ENCODE measurements at regions not wholly inside any gene's neighbourhood (a gene's known extent, or its start where the extent isn't known, plus 50 kb on each side); places are given as distances from the start of the nearest gene placed in this dataset.

DNA sequence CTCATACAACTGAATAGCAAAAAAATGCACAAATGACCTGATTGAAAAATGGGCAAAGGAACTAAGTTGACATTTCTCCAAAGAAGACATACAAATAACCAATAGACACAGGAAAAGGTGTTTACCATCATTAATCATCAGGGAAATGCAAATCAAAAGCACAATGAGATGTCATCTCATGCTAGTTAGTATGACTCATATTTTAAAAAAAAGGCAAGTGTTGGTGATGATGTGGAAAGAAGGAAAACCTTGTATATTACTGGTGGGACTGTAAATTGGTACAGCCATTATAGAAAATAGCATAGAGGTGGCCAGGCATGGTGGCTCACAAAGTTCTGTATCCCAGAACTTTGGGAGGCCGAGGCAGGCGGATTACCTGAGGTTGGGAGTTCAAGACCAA is 232.5 kb upstream of the ZFHX3 start:
- TF ChIP-seq POLR2A (IDR thresholded peaks at IDR 0.05; ENCODE audit: control extremely low read depth in 1 of 2, low read depth in 2 of 2, low read length in 2 of 2) (no peak), RAD21 (IDR thresholded peaks at IDR 0.05 in 1 of 2, conservative IDR thresholded peaks at IDR 0.05 in 1 of 2; ENCODE audit: low read depth in 2 of 2, low read length in 2 of 2) (no peak), POLR2AphosphoS5 (IDR thresholded peaks at IDR 0.05; ENCODE audit: low read depth, low read length) (no peak), YY1 (IDR thresholded peaks at IDR 0.05; ENCODE audit: low read depth, low read length) (no peak)
- TF ChIP-seq, protein P1, sequence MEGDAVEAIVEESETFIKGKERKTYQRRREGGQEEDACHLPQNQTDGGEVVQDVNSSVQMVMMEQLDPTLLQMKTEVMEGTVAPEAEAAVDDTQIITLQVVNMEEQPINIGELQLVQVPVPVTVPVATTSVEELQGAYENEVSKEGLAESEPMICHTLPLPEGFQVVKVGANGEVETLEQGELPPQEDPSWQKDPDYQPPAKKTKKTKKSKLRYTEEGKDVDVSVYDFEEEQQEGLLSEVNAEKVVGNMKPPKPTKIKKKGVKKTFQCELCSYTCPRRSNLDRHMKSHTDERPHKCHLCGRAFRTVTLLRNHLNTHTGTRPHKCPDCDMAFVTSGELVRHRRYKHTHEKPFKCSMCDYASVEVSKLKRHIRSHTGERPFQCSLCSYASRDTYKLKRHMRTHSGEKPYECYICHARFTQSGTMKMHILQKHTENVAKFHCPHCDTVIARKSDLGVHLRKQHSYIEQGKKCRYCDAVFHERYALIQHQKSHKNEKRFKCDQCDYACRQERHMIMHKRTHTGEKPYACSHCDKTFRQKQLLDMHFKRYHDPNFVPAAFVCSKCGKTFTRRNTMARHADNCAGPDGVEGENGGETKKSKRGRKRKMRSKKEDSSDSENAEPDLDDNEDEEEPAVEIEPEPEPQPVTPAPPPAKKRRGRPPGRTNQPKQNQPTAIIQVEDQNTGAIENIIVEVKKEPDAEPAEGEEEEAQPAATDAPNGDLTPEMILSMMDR (IDR thresholded peaks at IDR 0.05; ENCODE audit: control extremely low read depth in 1 of 3, insufficient read depth in 1 of 3, low read depth in 1 of 3, low read length in 3 of 3): no peak
- TF ChIP-seq, protein P2, sequence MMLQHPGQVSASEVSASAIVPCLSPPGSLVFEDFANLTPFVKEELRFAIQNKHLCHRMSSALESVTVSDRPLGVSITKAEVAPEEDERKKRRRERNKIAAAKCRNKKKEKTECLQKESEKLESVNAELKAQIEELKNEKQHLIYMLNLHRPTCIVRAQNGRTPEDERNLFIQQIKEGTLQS (IDR thresholded peaks at IDR 0.05; ENCODE audit: insufficient read depth, low read depth, low read length): no peak
- TF ChIP-seq, protein P3, sequence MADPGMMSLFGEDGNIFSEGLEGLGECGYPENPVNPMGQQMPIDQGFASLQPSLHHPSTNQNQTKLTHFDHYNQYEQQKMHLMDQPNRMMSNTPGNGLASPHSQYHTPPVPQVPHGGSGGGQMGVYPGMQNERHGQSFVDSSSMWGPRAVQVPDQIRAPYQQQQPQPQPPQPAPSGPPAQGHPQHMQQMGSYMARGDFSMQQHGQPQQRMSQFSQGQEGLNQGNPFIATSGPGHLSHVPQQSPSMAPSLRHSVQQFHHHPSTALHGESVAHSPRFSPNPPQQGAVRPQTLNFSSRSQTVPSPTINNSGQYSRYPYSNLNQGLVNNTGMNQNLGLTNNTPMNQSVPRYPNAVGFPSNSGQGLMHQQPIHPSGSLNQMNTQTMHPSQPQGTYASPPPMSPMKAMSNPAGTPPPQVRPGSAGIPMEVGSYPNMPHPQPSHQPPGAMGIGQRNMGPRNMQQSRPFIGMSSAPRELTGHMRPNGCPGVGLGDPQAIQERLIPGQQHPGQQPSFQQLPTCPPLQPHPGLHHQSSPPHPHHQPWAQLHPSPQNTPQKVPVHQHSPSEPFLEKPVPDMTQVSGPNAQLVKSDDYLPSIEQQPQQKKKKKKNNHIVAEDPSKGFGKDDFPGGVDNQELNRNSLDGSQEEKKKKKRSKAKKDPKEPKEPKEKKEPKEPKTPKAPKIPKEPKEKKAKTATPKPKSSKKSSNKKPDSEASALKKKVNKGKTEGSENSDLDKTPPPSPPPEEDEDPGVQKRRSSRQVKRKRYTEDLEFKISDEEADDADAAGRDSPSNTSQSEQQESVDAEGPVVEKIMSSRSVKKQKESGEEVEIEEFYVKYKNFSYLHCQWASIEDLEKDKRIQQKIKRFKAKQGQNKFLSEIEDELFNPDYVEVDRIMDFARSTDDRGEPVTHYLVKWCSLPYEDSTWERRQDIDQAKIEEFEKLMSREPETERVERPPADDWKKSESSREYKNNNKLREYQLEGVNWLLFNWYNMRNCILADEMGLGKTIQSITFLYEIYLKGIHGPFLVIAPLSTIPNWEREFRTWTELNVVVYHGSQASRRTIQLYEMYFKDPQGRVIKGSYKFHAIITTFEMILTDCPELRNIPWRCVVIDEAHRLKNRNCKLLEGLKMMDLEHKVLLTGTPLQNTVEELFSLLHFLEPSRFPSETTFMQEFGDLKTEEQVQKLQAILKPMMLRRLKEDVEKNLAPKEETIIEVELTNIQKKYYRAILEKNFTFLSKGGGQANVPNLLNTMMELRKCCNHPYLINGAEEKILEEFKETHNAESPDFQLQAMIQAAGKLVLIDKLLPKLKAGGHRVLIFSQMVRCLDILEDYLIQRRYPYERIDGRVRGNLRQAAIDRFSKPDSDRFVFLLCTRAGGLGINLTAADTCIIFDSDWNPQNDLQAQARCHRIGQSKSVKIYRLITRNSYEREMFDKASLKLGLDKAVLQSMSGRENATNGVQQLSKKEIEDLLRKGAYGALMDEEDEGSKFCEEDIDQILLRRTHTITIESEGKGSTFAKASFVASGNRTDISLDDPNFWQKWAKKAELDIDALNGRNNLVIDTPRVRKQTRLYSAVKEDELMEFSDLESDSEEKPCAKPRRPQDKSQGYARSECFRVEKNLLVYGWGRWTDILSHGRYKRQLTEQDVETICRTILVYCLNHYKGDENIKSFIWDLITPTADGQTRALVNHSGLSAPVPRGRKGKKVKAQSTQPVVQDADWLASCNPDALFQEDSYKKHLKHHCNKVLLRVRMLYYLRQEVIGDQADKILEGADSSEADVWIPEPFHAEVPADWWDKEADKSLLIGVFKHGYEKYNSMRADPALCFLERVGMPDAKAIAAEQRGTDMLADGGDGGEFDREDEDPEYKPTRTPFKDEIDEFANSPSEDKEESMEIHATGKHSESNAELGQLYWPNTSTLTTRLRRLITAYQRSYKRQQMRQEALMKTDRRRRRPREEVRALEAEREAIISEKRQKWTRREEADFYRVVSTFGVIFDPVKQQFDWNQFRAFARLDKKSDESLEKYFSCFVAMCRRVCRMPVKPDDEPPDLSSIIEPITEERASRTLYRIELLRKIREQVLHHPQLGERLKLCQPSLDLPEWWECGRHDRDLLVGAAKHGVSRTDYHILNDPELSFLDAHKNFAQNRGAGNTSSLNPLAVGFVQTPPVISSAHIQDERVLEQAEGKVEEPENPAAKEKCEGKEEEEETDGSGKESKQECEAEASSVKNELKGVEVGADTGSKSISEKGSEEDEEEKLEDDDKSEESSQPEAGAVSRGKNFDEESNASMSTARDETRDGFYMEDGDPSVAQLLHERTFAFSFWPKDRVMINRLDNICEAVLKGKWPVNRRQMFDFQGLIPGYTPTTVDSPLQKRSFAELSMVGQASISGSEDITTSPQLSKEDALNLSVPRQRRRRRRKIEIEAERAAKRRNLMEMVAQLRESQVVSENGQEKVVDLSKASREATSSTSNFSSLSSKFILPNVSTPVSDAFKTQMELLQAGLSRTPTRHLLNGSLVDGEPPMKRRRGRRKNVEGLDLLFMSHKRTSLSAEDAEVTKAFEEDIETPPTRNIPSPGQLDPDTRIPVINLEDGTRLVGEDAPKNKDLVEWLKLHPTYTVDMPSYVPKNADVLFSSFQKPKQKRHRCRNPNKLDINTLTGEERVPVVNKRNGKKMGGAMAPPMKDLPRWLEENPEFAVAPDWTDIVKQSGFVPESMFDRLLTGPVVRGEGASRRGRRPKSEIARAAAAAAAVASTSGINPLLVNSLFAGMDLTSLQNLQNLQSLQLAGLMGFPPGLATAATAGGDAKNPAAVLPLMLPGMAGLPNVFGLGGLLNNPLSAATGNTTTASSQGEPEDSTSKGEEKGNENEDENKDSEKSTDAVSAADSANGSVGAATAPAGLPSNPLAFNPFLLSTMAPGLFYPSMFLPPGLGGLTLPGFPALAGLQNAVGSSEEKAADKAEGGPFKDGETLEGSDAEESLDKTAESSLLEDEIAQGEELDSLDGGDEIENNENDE (IDR thresholded peaks at IDR 0.05; ENCODE audit: insufficient replicate concordance, low read length): no peak

Measured in H1 (cell line).